Suprapubic skin (tissue), 3 donors: ENCODE measurements at regions not wholly inside any gene's neighbourhood (a gene's known extent, or its start where the extent isn't known, plus 50 kb on each side); places are given as distances from the start of the nearest gene placed in this dataset.

Experiments
- CTCF ChIP-seq, 2 donors: fragments of 200-600 bp in 1 of 2; fragments of 450-650 bp in 1 of 2; sonication (generic) in 1 of 2; IDR thresholded peaks; one replicate each; pipeline ENCODE4 v1.5.1; 2016 to 2019; ENCODE audit warnings: antibody characterized with exemption in 2 of 2, mild to moderate bottlenecking in 1 of 2, moderate library complexity in 1 of 2
- EP300 ChIP-seq: sonication (generic); formaldehyde crosslinking; IDR thresholded peaks from one replicate; pipeline ENCODE4 v1.6.1; 2017; ENCODE audit warnings: antibody characterized with exemption
- POLR2A ChIP-seq, 2 donors: fragments of 450-650 bp; IDR thresholded peaks; one replicate each; pipeline ENCODE4 v1.6.1; 2017; ENCODE audit warnings: antibody characterized with exemption in 2 of 2, mild to moderate bottlenecking in 2 of 2, moderate library complexity in 2 of 2

DNA sequence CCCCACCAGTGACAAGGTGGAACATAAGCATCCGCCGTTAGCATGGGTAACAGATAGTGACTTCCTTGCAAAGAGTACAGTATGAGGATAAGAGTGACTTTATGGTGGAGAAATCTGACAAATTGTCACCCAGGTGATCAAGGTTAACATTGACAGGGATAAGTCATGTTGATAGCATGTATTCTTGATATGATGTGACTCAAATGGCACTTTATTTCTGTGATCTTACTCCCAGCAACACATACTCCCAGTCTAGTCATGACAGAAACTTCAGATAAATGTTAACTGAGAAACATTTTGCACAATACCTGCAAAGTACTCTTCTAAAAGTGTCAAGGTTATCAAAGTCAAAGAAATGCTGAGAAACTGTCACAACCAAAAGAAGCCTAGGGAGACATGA, 588.6 kb upstream of the KIF2B start:
- TF ChIP-seq CTCF (IDR thresholded peaks at IDR 0.05) (no peak), POLR2A (IDR thresholded peaks at IDR 0.05) (no peak), EP300 (no peak)
